Activated CD4-positive, alpha-beta memory T cell treated with anti-CD3 and anti-CD28 coated beads, Interleukin-2, amount 10 ng/mL, durations not matched to agents 7 days and 5 days (primary cell): ENCODE measurements at regions not wholly inside any gene's neighbourhood (a gene's known extent, or its start where the extent isn't known, plus 50 kb on each side); places are given as distances from the start of the nearest gene placed in this dataset.

ENCODE experiments used
- CTCF ChIA-PET: fragments of 350-600 bp; sonication (Branson Sonifier 250); formaldehyde crosslinking; loops from one replicate; lab custom pipeline; 2021; ENCODE audit warnings: antibody characterized with exemption, inconsistent platforms; lab: Charles Lee
- POLR2A ChIA-PET: fragments of 350-600 bp; sonication (Branson Sonifier 250); formaldehyde crosslinking; loops from one replicate; lab custom pipeline; 2021; ENCODE audit warnings: antibody characterized with exemption; lab: Charles Lee
- DNase-seq: peaks from one replicate; pipeline ENCODE4 v3.0.0-alpha.2; 2020
- H3K27ac Mint-ChIP-seq: one replicate; pipeline ENCODE4 v1.8.0; 2021; ENCODE audit warnings: mild to moderate bottlenecking, mixed read lengths
- H3K27me3 Mint-ChIP-seq: one replicate; pipeline ENCODE4 v1.8.0; 2021; ENCODE audit warnings: mixed read lengths
- H3K36me3 Mint-ChIP-seq: one replicate; pipeline ENCODE4 v1.8.0; 2021; ENCODE audit warnings: low read depth, mixed read lengths
- H3K4me1 Mint-ChIP-seq: one replicate; pipeline ENCODE4 v1.8.0; 2021; ENCODE audit warnings: mixed read lengths
- H3K4me3 Mint-ChIP-seq: one replicate; pipeline ENCODE4 v1.8.0; 2021; ENCODE audit warnings: mild to moderate bottlenecking, mixed read lengths
- H3K9me3 Mint-ChIP-seq: one replicate; pipeline ENCODE4 v1.8.0; 2021; ENCODE audit warnings: mixed read lengths

DNA sequence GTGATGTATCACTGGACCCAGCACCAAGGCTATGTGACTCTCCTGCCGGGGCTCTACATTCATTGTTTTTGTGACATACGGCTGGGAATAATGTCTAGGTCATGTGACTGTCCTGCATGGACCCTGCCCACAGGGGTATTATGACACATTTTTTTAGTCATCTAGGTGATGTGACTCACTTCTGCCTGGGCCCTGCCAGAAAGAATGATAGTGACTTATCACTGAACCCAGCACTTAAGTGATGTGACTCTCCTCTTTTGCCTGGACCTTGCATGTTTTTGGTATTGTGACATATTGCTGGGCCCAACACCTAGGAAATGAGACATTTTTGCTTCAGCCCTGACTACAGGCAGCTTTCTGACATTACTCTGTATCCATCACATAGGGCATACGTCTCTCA is 51.1 kb upstream of the ZNF107 start:
- H3K27me3 Mint-ChIP-seq = no peaks in the 10 kb centered on the region
- DNase-seq = no peak
- H3K4me1 Mint-ChIP-seq = no peaks in the 10 kb centered on the region
- ChIA-PET POLR2A (no interaction called here), CTCF (interaction anchor here (1.1 kb wide), 1 partner anchor 11 kb away, joined by 3 read pairs; no protein-coding TSS in a partner anchor)
- no peak overlapping the region for H3K27ac Mint-ChIP-seq
- H3K4me3 Mint-ChIP-seq = no peak overlapping the region
- peaks cover 38% of the 10 kb centered on the region for H3K9me3 Mint-ChIP-seq
- H3K36me3 Mint-ChIP-seq = no peaks in the 10 kb centered on the region

DNA sequence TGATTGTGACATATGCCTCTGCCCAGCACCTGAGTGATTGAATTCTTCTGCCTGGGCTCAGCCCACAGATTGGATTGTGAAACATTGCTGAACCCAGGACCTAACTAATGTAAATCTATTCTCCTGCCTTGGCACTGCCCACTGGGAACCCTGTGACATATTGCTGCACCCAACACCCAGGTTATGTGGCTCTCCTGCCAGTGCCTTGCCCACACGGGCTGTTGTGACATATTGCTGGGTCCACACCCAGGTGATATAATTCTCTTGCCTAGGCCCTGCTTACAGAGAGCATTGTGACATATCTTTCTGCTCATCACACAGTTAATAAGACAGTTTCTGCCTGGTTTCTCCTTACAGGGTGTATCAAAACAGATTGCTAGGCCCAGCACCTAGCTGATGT is 50.8 kb upstream of the ZNF680 start:
- ChIA-PET CTCF (no interaction called here), POLR2A (no interaction called here)
- no peaks in the 10 kb centered on the region for H3K4me1 Mint-ChIP-seq
- H3K9me3 Mint-ChIP-seq = peaks cover 32% of the 10 kb centered on the region
- no peak for DNase-seq
- H3K27ac Mint-ChIP-seq = no peak overlapping the region
- no peaks in the 10 kb centered on the region for H3K27me3 Mint-ChIP-seq
- H3K36me3 Mint-ChIP-seq = no peaks in the 10 kb centered on the region
- H3K4me3 Mint-ChIP-seq = no peak overlapping the region
